ENCODE measurements at regions not wholly inside any gene's neighbourhood (a gene's known extent, or its start where the extent isn't known, plus 50 kb on each side); places are given as distances from the start of the nearest gene placed in this dataset.

- no peak overlapping the region for H3K4me2 ChIP-seq (ENCODE audit: low read length)
- CTCF ChIA-PET, result no interaction called here
- DNase-seq (ENCODE audit: low read depth, low spot score), result no peak
- H3K27me3 ChIP-seq (ENCODE audit: insufficient read depth, low read length), result no peaks in the 10 kb centered on the region
- RAD21 ChIA-PET (ENCODE audit: low non-redundant PET in 1 of 2, low total read pairs in 2 of 2, uncharacterized antibody in 2 of 2, unreplicated experiment in 2 of 2), result no interaction called here
- POLR2A ChIA-PET, result no interaction called here
- ATAC-seq, result peak; percentile 51
- peaks cover 7 to 27% of the 10 kb centered on the region in 2 experiments; a peak in 3 of 4 replicates for H3K4me1 ChIP-seq (ENCODE audit: control insufficient read depth in 1 of 2, insufficient read depth in 2 of 2, low read length in 2 of 2)
- no peak overlapping the region for H3K27ac ChIP-seq (ENCODE audit: low read depth, low read length)
- H3K9me2 ChIP-seq (ENCODE audit: insufficient read depth), result no peaks in the 10 kb centered on the region
- H2AFZ ChIP-seq (ENCODE audit: low read depth, low read length, poor library complexity, severe bottlenecking), result no peak overlapping the region
- no peaks in the 10 kb centered on the region for H3K79me2 ChIP-seq (ENCODE audit: insufficient read depth, low read length)
- TF ChIP-seq CEBPB (IDR thresholded peaks at IDR 0.05; ENCODE audit: low read depth) (no peak), ZFX (IDR thresholded peaks at IDR 0.05) (no peak), YY1 (IDR thresholded peaks at IDR 0.05; ENCODE audit: extremely low read depth, insufficient replicate concordance, low read depth, low read length) (no peak), SP1 (IDR thresholded peaks at IDR 0.05; ENCODE audit: low read depth) (no peak), MAX (IDR thresholded peaks at IDR 0.05) (no peak; the same call in 1 of the 2 replicates), EZH2 (IDR thresholded peaks at IDR 0.05) (no peak), POLR2AphosphoS5 (IDR thresholded peaks at IDR 0.05; ENCODE audit: low read depth, low read length) (no peak), POLR2A (IDR thresholded peaks at IDR 0.05; ENCODE audit: borderline replicate concordance, extremely low read depth, insufficient read depth, insufficient read length) (no peak)
- H3K4me3 ChIP-seq (replicated peaks in 1 of 2; ENCODE audit: low read depth in 1 of 2, low read length in 2 of 2), result no peak overlapping the region
- H3K36me3 ChIP-seq (ENCODE audit: control insufficient read depth in 1 of 2, insufficient read depth in 2 of 2, low read length in 2 of 2), result no peaks in the 10 kb centered on the region
- no peaks in the 10 kb centered on the region for H3K9me3 ChIP-seq (ENCODE audit: control insufficient read depth in 1 of 2, insufficient read depth in 1 of 2, low read depth in 1 of 2, low read length in 2 of 2)
- no peaks in the 10 kb centered on the region for H4K20me1 ChIP-seq (ENCODE audit: insufficient read depth)
- intact Hi-C loops (cut with micrococcal nuclease), result no loop called here
- no TSS peak for BruUV-seq (replicated peaks)
- no peak overlapping the region for H3K9ac ChIP-seq (ENCODE audit: low read length)
These were observed 131.8 kb upstream of the IER5L start for GRCh38 chr9:129309906-129310305.

DNA sequence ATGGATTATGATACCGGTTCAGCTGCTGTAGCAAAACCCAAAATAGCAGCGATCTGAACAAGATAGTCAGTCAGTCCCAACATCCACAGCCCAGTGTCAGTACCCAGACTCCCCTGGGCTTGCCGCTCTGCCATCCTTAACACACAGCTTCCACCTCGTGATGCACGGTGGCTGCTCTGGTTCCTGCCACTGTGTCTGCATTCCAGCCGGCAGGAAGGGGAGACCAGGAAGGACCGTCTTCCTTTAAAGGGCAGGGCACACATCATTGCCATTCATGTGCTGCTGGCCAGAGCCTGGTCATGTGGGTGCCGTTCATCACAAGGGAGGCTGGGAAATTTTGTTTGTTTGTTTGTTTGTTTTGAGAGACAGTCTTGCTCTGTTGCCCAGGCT is 131.0 kb upstream of the IER5L start:
- Histone ChIP-seq H3K4me1 (ENCODE audit: control insufficient read depth in 1 of 2, insufficient read depth in 2 of 2, low read length in 2 of 2) (peaks cover 1 to 19% of the 10 kb centered on the region in 2 experiments; a peak in 3 of 4 replicates), H3K27ac (ENCODE audit: low read depth, low read length) (no peak overlapping the region), H3K4me3 (replicated peaks in 1 of 2; ENCODE audit: low read depth in 1 of 2, low read length in 2 of 2) (no peak overlapping the region), H3K9ac (ENCODE audit: low read length) (no peak overlapping the region), H2AFZ (ENCODE audit: low read depth, low read length, poor library complexity, severe bottlenecking) (no peak overlapping the region), H3K4me2 (ENCODE audit: low read length) (no peak overlapping the region), H3K9me3 (ENCODE audit: control insufficient read depth in 1 of 2, insufficient read depth in 1 of 2, low read depth in 1 of 2, low read length in 2 of 2) (no peaks in the 10 kb centered on the region), H4K20me1 (ENCODE audit: insufficient read depth) (no peaks in the 10 kb centered on the region), H3K36me3 (ENCODE audit: control insufficient read depth in 1 of 2, insufficient read depth in 2 of 2, low read length in 2 of 2) (no peaks in the 10 kb centered on the region), H3K9me2 (ENCODE audit: insufficient read depth) (no peaks in the 10 kb centered on the region), H3K79me2 (ENCODE audit: insufficient read depth, low read length) (no peaks in the 10 kb centered on the region), H3K27me3 (ENCODE audit: insufficient read depth, low read length) (no peaks in the 10 kb centered on the region)
- intact Hi-C loops (cut with micrococcal nuclease), result no loop called here
- BruUV-seq (replicated peaks), result no TSS peak
- DNase-seq (ENCODE audit: low read depth, low spot score) (no peak), ATAC-seq (no peak)
- CTCF ChIA-PET, result no interaction called here
- RAD21 ChIA-PET (ENCODE audit: low non-redundant PET in 1 of 2, low total read pairs in 2 of 2, uncharacterized antibody in 2 of 2, unreplicated experiment in 2 of 2), result no interaction called here
- POLR2A ChIA-PET, result no interaction called here
- TF ChIP-seq MAX (IDR thresholded peaks at IDR 0.05), result no peak
- no peak for TF ChIP-seq CTCF (IDR thresholded peaks at IDR 0.05 in 2 of 3, conservative IDR thresholded peaks at IDR 0.05 in 1 of 3; ENCODE audit: borderline replicate concordance in 1 of 3, insufficient read depth in 1 of 3, low read depth in 2 of 3, low read length in 2 of 3)
- TF ChIP-seq POLR2A (IDR thresholded peaks at IDR 0.05; ENCODE audit: borderline replicate concordance, extremely low read depth, insufficient read depth, insufficient read length), result no peak
- TF ChIP-seq CBX3 (IDR thresholded peaks at IDR 0.05; ENCODE audit: low read depth), result no peak
- no peak for TF ChIP-seq CEBPB (IDR thresholded peaks at IDR 0.05; ENCODE audit: low read depth)
- no peak for TF ChIP-seq REST (IDR thresholded peaks at IDR 0.05; ENCODE audit: low read depth)
- TF ChIP-seq RAD21 (IDR thresholded peaks at IDR 0.05; ENCODE audit: low read depth), result no peak
